GM18873 (cell line): ENCODE measurements at regions not wholly inside any gene's neighbourhood (a gene's known extent, or its start where the extent isn't known, plus 50 kb on each side); places are given as distances from the start of the nearest gene placed in this dataset.

Source experiments
- ATAC-seq: cut with Tn5 transposase; IDR thresholded peaks from one replicate; pipeline ENCODE4 v1.9.1; 2021; ENCODE audit warnings: mild to moderate bottlenecking, moderate library complexity, moderate number of reproducible peaks; ENCODE audit not compliant: unreplicated experiment, low FRiP score

GRCh38 chr10:2874963-2875362, 192.4 kb upstream of the PFKP start:
- no peak for ATAC-seq

- no peak for ATAC-seq
Measured at GRCh38 chr10:2873769-2874168, 193.6 kb upstream of the PFKP start.

- ATAC-seq, result no peak
Measured at GRCh38 chr10:2871673-2872219, 195.6 kb upstream of the PFKP start.

GRCh38 chr10:2870654-2871053, 196.7 kb upstream of the PFKP start:
- ATAC-seq, result no peak

GRCh38 chr10:2867788-2868299, 199.5 kb upstream of the PFKP start:
- no peak for ATAC-seq

- ATAC-seq, result no peak
Measured at GRCh38 chr10:2866569-2866968, 200.8 kb upstream of the PFKP start.

- ATAC-seq, result no peak
Measured at GRCh38 chr10:2861632-2862210, 205.6 kb upstream of the PFKP start.

- no peak for ATAC-seq
Measured at GRCh38 chr10:2858452-2858851, 208.9 kb upstream of the PFKP start.

GRCh38 chr10:2856598-2856997, 210.8 kb upstream of the PFKP start:
- no peak for ATAC-seq

- no peak for ATAC-seq
Measured at GRCh38 chr10:2852574-2853323, 214.6 kb upstream of the PFKP start.

- ATAC-seq, result no peak
Measured at GRCh38 chr10:2851566-2851965, 215.8 kb upstream of the PFKP start.

- ATAC-seq, result no peak
Measured at GRCh38 chr10:2850202-2850601, 217.1 kb upstream of the PFKP start.

- no peak for ATAC-seq
Measured at GRCh38 chr10:2844925-2845324, 222.4 kb upstream of the PFKP start.

- ATAC-seq, result no peak
Measured at GRCh38 chr10:2839081-2839725, 228.1 kb upstream of the PFKP start.

GRCh38 chr10:2837674-2838073, 229.7 kb upstream of the PFKP start:
- ATAC-seq, result no peak

- no peak for ATAC-seq
Measured at GRCh38 chr10:2836921-2837662, 230.3 kb upstream of the PFKP start.

GRCh38 chr10:2834214-2834613, 233.1 kb upstream of the PFKP start:
- no peak for ATAC-seq

GRCh38 chr10:2831509-2831908, 235.8 kb upstream of the PFKP start:
- no peak for ATAC-seq

- ATAC-seq, result no peak
Measured at GRCh38 chr10:2828741-2829140, 238.6 kb upstream of the PFKP start.

GRCh38 chr10:2826675-2827074, 240.7 kb upstream of the PFKP start:
- no peak for ATAC-seq

GRCh38 chr10:2825841-2826240, 241.5 kb upstream of the PFKP start:
- no peak for ATAC-seq
